Smooth muscle cell (in vitro differentiated cells): ENCODE measurements at regions not wholly inside any gene's neighbourhood (a gene's known extent, or its start where the extent isn't known, plus 50 kb on each side); places are given as distances from the start of the nearest gene placed in this dataset.
"Not testable (repeated sequence)": the region's sequence is repeated elsewhere in the genome, so short reads cannot be mapped to it uniquely, and the experiment has no call there.

ENCODE experiments used
- DNase-seq: peaks from one replicate; lab custom pipeline; 2025; ENCODE audit not compliant: unreplicated experiment; lab: John Stamatoyannopoulos, UW
- H2AFZ ChIP-seq: fragments of 200-600 bp; sonication (generic); 2 replicates; pipeline ENCODE4 v1.6.0; 2016; ENCODE audit warnings: antibody characterized with exemption, low read depth, mild to moderate bottlenecking
- H3F3A ChIP-seq: fragments of 200-600 bp; sonication (generic); 2 replicates; pipeline ENCODE4 v1.6.0; 2017; ENCODE audit warnings: antibody characterized with exemption, low read depth
- H3K27ac ChIP-seq: fragments of 200-600 bp; sonication (generic); 2 replicates; pipeline ENCODE4 v1.5.1; 2016; ENCODE audit warnings: low read depth, mild to moderate bottlenecking
- H3K27me3 ChIP-seq: fragments of 200-600 bp; sonication (generic); 2 replicates; pipeline ENCODE4 v1.6.1; 2016; ENCODE audit warnings: low read depth, mild to moderate bottlenecking
- H3K36me3 ChIP-seq: fragments of 200-600 bp; sonication (generic); 2 replicates; pipeline ENCODE4 v1.5.1; 2016; ENCODE audit warnings: low read depth
- H3K4me1 ChIP-seq: fragments of 200-600 bp; sonication (generic); 2 replicates; pipeline ENCODE4 v1.5.1; 2016; ENCODE audit warnings: low read depth
- H3K4me2 ChIP-seq: fragments of 200-600 bp; sonication (generic); 2 replicates; pipeline ENCODE4 v1.6.0; 2016; ENCODE audit warnings: mild to moderate bottlenecking
- H3K4me3 ChIP-seq: fragments of 200-600 bp; sonication (generic); 2 replicates; pipeline ENCODE4 v1.5.1; 2016; ENCODE audit warnings: mild to moderate bottlenecking
- H3K79me2 ChIP-seq: fragments of 200-600 bp; sonication (generic); 2 replicates; pipeline ENCODE4 v1.6.0; 2016; ENCODE audit warnings: low read depth, mild to moderate bottlenecking
- H3K9ac ChIP-seq: fragments of 200-600 bp; sonication (generic); 2 replicates; pipeline ENCODE4 v1.6.0; 2016; ENCODE audit warnings: low read depth
- H3K9me3 ChIP-seq: fragments of 200-600 bp; sonication (generic); replicated peaks from 2 replicates; pipeline ENCODE4 v1.5.1; 2016; ENCODE audit warnings: low read depth
- H4K20me1 ChIP-seq: fragments of 200-600 bp; sonication (generic); 2 replicates; pipeline ENCODE4 v1.6.0; 2016; ENCODE audit warnings: low read depth
- WGBS: methylation state at CpG from one replicate; pipeline ENCODE4 v1.1.7; 2016; ENCODE audit warnings: low lambda C conversion rate; 5-methylcytosine and 5-hydroxymethylcytosine counted together

- H3K9me3 ChIP-seq, H3K36me3 ChIP-seq, H3K4me3 ChIP-seq, H2AFZ ChIP-seq, H3K4me1 ChIP-seq, H4K20me1 ChIP-seq, H3K79me2 ChIP-seq, H3K9ac ChIP-seq, H3F3A ChIP-seq, H3K4me2 ChIP-seq, DNase-seq, H3K27me3 ChIP-seq, H3K27ac ChIP-seq: not testable (repeated sequence)
- WGBS = 91% methylated on average over 17 of the region's 17 CpGs
These were observed 71.5 kb downstream of the NPIPB11 start for GRCh38 chr16:29334776-29335548.

- 89% methylated on average over 18 of the region's 20 CpGs for WGBS
- H3K4me1 ChIP-seq, H3K4me3 ChIP-seq, H3K27me3 ChIP-seq, H2AFZ ChIP-seq, H3K9ac ChIP-seq, H3K4me2 ChIP-seq, DNase-seq, H3K36me3 ChIP-seq, H3K27ac ChIP-seq, H3K9me3 ChIP-seq, H3F3A ChIP-seq, H3K79me2 ChIP-seq, H4K20me1 ChIP-seq: not testable (repeated sequence)
These were observed 72.9 kb downstream of the NPIPB11 start for GRCh38 chr16:29333492-29334097.

GRCh38 chr16:29330623-29331022 is 75.9 kb downstream of the NPIPB11 start:
- not testable (repeated sequence) for H3K4me3 ChIP-seq, H2AFZ ChIP-seq, H3K36me3 ChIP-seq, DNase-seq, H3K9me3 ChIP-seq, H3F3A ChIP-seq, H3K27me3 ChIP-seq, H3K27ac ChIP-seq, H3K79me2 ChIP-seq, H3K4me2 ChIP-seq, H3K9ac ChIP-seq, H3K4me1 ChIP-seq, H4K20me1 ChIP-seq
- 97% methylated on average over 5 of the region's 5 CpGs for WGBS

- not testable (repeated sequence) for H3K9me3 ChIP-seq, H3K4me1 ChIP-seq, H3K36me3 ChIP-seq, DNase-seq, H3K27ac ChIP-seq, H3K79me2 ChIP-seq, H4K20me1 ChIP-seq, H3F3A ChIP-seq, H3K4me3 ChIP-seq, H3K27me3 ChIP-seq, H2AFZ ChIP-seq, H3K9ac ChIP-seq
- peak overlapping the region; percentile 53 for H3K4me2 ChIP-seq
- 51% methylated on average over 11 of the region's 11 CpGs for WGBS
These were observed 78.0 kb downstream of the NPIPB11 start for GRCh38 chr16:29328528-29328927.

GRCh38 chr16:29327631-29328408 is 78.7 kb downstream of the NPIPB11 start:
- H3K79me2 ChIP-seq, H3K36me3 ChIP-seq, H3K9ac ChIP-seq, H3F3A ChIP-seq, H3K9me3 ChIP-seq, H3K27me3 ChIP-seq, H3K4me3 ChIP-seq, H2AFZ ChIP-seq, H3K4me1 ChIP-seq, DNase-seq, H4K20me1 ChIP-seq: not testable (repeated sequence)
- 49% methylated on average over 12 of the region's 12 CpGs for WGBS
- H3K27ac ChIP-seq = peak overlapping the region; percentile 38
- peak overlapping the region; percentile 53 for H3K4me2 ChIP-seq

- H2AFZ ChIP-seq, H3K4me1 ChIP-seq, H3K9ac ChIP-seq, DNase-seq, H3F3A ChIP-seq, H3K4me3 ChIP-seq, H4K20me1 ChIP-seq, H3K36me3 ChIP-seq, H3K27ac ChIP-seq, H3K4me2 ChIP-seq, H3K9me3 ChIP-seq, H3K27me3 ChIP-seq, H3K79me2 ChIP-seq: not testable (repeated sequence)
- WGBS = 86% methylated on average over 28 of the region's 34 CpGs
These were observed 80.1 kb downstream of the NPIPB11 start for GRCh38 chr16:29326164-29327125.

- H3K27me3 ChIP-seq, H3K4me3 ChIP-seq, H3K79me2 ChIP-seq, DNase-seq, H2AFZ ChIP-seq, H3F3A ChIP-seq, H3K4me1 ChIP-seq, H3K27ac ChIP-seq, H3K36me3 ChIP-seq, H4K20me1 ChIP-seq, H3K9me3 ChIP-seq, H3K4me2 ChIP-seq, H3K9ac ChIP-seq: not testable (repeated sequence)
- 93% methylated on average over 6 of the region's 6 CpGs for WGBS
These were observed 82.8 kb downstream of the NPIPB11 start for GRCh38 chr16:29323725-29324124.
